CD14-positive monocyte (primary cell): ENCODE measurements at regions not wholly inside any gene's neighbourhood (a gene's known extent, or its start where the extent isn't known, plus 50 kb on each side); places are given as distances from the start of the nearest gene placed in this dataset.
"Not testable (repeated sequence)": the region's sequence is repeated elsewhere in the genome, so short reads cannot be mapped to it uniquely, and the experiment has no call there.

ENCODE experiments used
- DNase-seq, 3 donors: peaks; one replicate each; pipeline ENCODE4 v3.0.0-alpha.2; 2011 to 2022
- H2AFZ ChIP-seq: 2 replicates; pipeline ENCODE4 v1.6.0; 2012; ENCODE audit warnings: mild to moderate bottlenecking, low read depth, low read length, inconsistent platforms; ENCODE audit not compliant: insufficient read depth, poor library complexity, severe bottlenecking
- H3K27ac ChIP-seq, 2 donors: 1 replicate in 1 of 2; 2 replicates in 1 of 2; pipeline ENCODE4 v1.5.1; 2012 to 2013; ENCODE audit warnings: low read length in 2 of 2, control low read depth in 1 of 2, inconsistent platforms in 1 of 2, low read depth in 1 of 2, mild to moderate bottlenecking in 1 of 2
- H3K27me3 ChIP-seq, 2 donors: one replicate each; pipeline versions ENCODE4 v1.6.0 to v1.6.1; 2011 to 2013; ENCODE audit warnings: low read length in 2 of 2; ENCODE audit not compliant: control insufficient read depth in 2 of 2, insufficient read depth in 2 of 2
- H3K36me3 ChIP-seq, 2 donors: replicated peaks in 1 of 2; 1 replicate in 1 of 2; 2 replicates in 1 of 2; pipeline versions ENCODE4 v1.5.1 to v1.6.1; 2012 to 2013; ENCODE audit warnings: low read length in 2 of 2, control low read depth in 1 of 2, inconsistent platforms in 1 of 2, mild to moderate bottlenecking in 1 of 2; ENCODE audit not compliant: insufficient read depth in 2 of 2, control insufficient read depth in 1 of 2
- H3K4me1 ChIP-seq, 2 donors: 1 replicate in 1 of 2; 2 replicates in 1 of 2; pipeline versions ENCODE4 v1.5.1 to v1.6.1; 2012 to 2013; ENCODE audit warnings: low read length in 2 of 2, control low read depth in 1 of 2, inconsistent platforms in 1 of 2, mild to moderate bottlenecking in 1 of 2, moderate library complexity in 1 of 2; ENCODE audit not compliant: insufficient read depth in 2 of 2, control insufficient read depth in 1 of 2
- H3K4me2 ChIP-seq: replicated peaks from 2 replicates; pipeline ENCODE3; 2012; ENCODE audit warnings: low read length, moderate library complexity, mild to moderate bottlenecking; ENCODE audit not compliant: poor library complexity, severe bottlenecking; ENCODE audit errors: extremely low read depth
- H3K4me3 ChIP-seq, 3 experiments: fragments of 200-600 bp in 1 of 3; sonication (generic) in 1 of 3; replicated peaks in 1 of 3; 1 replicate in 2 of 3; 2 replicates in 1 of 3; pipeline ENCODE4 v1.5.1; 2011 to 2013; ENCODE audit warnings: low read length in 3 of 3, mild to moderate bottlenecking in 3 of 3, control low read depth in 2 of 3, low read depth in 2 of 3, inconsistent platforms in 1 of 3, moderate library complexity in 1 of 3
- H3K79me2 ChIP-seq: 2 replicates; pipeline ENCODE4 v1.6.0; 2012; ENCODE audit warnings: mild to moderate bottlenecking, control low read depth, inconsistent platforms, low read length, moderate library complexity; ENCODE audit not compliant: insufficient read depth
- H3K9ac ChIP-seq: 2 replicates; pipeline ENCODE4 v1.6.0; 2017; ENCODE audit warnings: low read length, mild to moderate bottlenecking; ENCODE audit not compliant: insufficient read depth, poor library complexity, severe bottlenecking
- H3K9me3 ChIP-seq, 2 donors: replicated peaks in 1 of 2; 1 replicate in 1 of 2; 2 replicates in 1 of 2; pipeline versions ENCODE4 v1.5.1 to v1.6.1; 2012 to 2013; ENCODE audit warnings: low read length in 2 of 2, control low read depth in 1 of 2; ENCODE audit not compliant: control insufficient read depth in 1 of 2, insufficient read depth in 1 of 2
- H4K20me1 ChIP-seq: 2 replicates; pipeline ENCODE4 v1.6.0; 2012; ENCODE audit warnings: mild to moderate bottlenecking, low read length, control low read depth, moderate library complexity; ENCODE audit not compliant: insufficient read depth
- H3K27ac Mint-ChIP-seq, 7 donors: one replicate each; pipeline ENCODE4 v1.8.0; 2020; ENCODE audit warnings: mild to moderate bottlenecking in 7 of 7, mixed read lengths in 7 of 7, moderate library complexity in 6 of 7, inconsistent platforms in 2 of 7
- H3K27me3 Mint-ChIP-seq, 3 donors: one replicate each; pipeline ENCODE4 v1.8.0; 2021 to 2022; ENCODE audit warnings: low read depth in 3 of 3, mild to moderate bottlenecking in 3 of 3, mixed read lengths in 3 of 3, moderate library complexity in 3 of 3, inconsistent platforms in 1 of 3
- H3K36me3 Mint-ChIP-seq, 2 donors: one replicate each; pipeline ENCODE4 v1.8.0; 2020; ENCODE audit warnings: mixed read lengths in 2 of 2, inconsistent platforms in 1 of 2, mild to moderate bottlenecking in 1 of 2
- H3K4me1 Mint-ChIP-seq: one replicate; pipeline ENCODE4 v1.8.0; 2020; ENCODE audit warnings: mild to moderate bottlenecking, mixed read lengths
- H3K4me3 Mint-ChIP-seq, 2 donors: one replicate each; pipeline ENCODE4 v1.8.0; 2020; ENCODE audit warnings: mild to moderate bottlenecking in 2 of 2, mixed read lengths in 2 of 2, moderate library complexity in 1 of 2
- H3K9me3 Mint-ChIP-seq, 7 donors: one replicate each; pipeline ENCODE4 v1.8.0; 2020 to 2022; ENCODE audit warnings: mixed read lengths in 7 of 7, mild to moderate bottlenecking in 6 of 7, moderate library complexity in 6 of 7, inconsistent platforms in 2 of 7
- CTCF ChIP-seq: fragments of 200-600 bp; IDR thresholded peaks from one replicate; pipeline ENCODE4 v1.8.0; 2022; ENCODE audit warnings: antibody characterized with exemption, mild to moderate bottlenecking
- WGBS: methylation state at CpG from one replicate; pipeline ENCODE4 v1.1.5; 2013; ENCODE audit warnings: missing lambda C conversion rate; ENCODE audit not compliant: insufficient coverage; 5-methylcytosine and 5-hydroxymethylcytosine counted together
- intact Hi-C, 2 donors: fragments of 100-400 bp; cut with micrococcal nuclease; formaldehyde crosslinking; loops; one replicate each; pipeline versions ENCODE4 v1.15.0 to v1.15.1; 2023

GRCh38 chr5:50606179-50606578 lies 60.3 kb upstream of the PARP8 start:
- Histone ChIP-seq H3K4me2 (no peak overlapping the region), H3K79me2 (no peaks in the 10 kb centered on the region), H4K20me1 (no peaks in the 10 kb centered on the region), H3K4me3 (no peak overlapping the region), H3K4me1 (no peaks in the 10 kb centered on the region), H3K9ac (no peak overlapping the region), H3K27me3 (no peaks in the 10 kb centered on the region), H2AFZ (no peak overlapping the region), H3K27ac (no peak overlapping the region), H3K9me3 (peaks cover 0 to 7% of the 10 kb centered on the region in 2 donors), H3K36me3 (no peaks in the 10 kb centered on the region)
- TF ChIP-seq CTCF = no peak
- no CpG with 5 or more reads among the region's 1 CpG for WGBS
- Mint-ChIP-seq H3K36me3 (peaks cover 0 to 2% of the 10 kb centered on the region in 2 donors), H3K4me1 (peaks cover 1% of the 10 kb centered on the region), H3K9me3 (peaks cover 0 to 17% (median 8%) of the 10 kb centered on the region in 7 donors), H3K27ac (no peak overlapping the region), H3K4me3 (no peak overlapping the region), H3K27me3 (peaks cover 0 to 5% (median 1%) of the 10 kb centered on the region in 3 donors)
- intact Hi-C loops = no loop called here
- DNase-seq = no peak

GRCh38 chr5:50607456-50607855 lies 59.0 kb upstream of the PARP8 start:
- H3K4me2 ChIP-seq, H3K36me3 ChIP-seq, H3K27me3 ChIP-seq, H3K4me3 ChIP-seq, H3K27ac Mint-ChIP-seq, H3K27me3 Mint-ChIP-seq, H3K9ac ChIP-seq, DNase-seq, intact Hi-C loops, H3K4me3 Mint-ChIP-seq, H3K79me2 ChIP-seq, H3K27ac ChIP-seq, H3K4me1 Mint-ChIP-seq, H3K4me1 ChIP-seq, H3K9me3 ChIP-seq, H2AFZ ChIP-seq, H4K20me1 ChIP-seq, H3K36me3 Mint-ChIP-seq: not testable (repeated sequence)
- H3K9me3 Mint-ChIP-seq = peaks cover 0 to 14% (median 5%) of the 10 kb centered on the region in 7 donors
- WGBS = 99% methylated on average over 12 of the region's 17 CpGs

- peaks cover 0 to 12% (median 5%) of the 10 kb centered on the region in 7 donors for H3K9me3 Mint-ChIP-seq
- not testable (repeated sequence) for DNase-seq, H3K4me3 Mint-ChIP-seq
These were observed 58.3 kb upstream of the PARP8 start for GRCh38 chr5:50607953-50608705.

GRCh38 chr5:50613057-50613456 lies 53.4 kb upstream of the PARP8 start:
- H3K9me3 Mint-ChIP-seq, H3K27me3 Mint-ChIP-seq, H4K20me1 ChIP-seq, H2AFZ ChIP-seq, H3K9me3 ChIP-seq, H3K4me2 ChIP-seq, H3K9ac ChIP-seq, H3K36me3 ChIP-seq, H3K27me3 ChIP-seq, intact Hi-C loops, H3K79me2 ChIP-seq, H3K36me3 Mint-ChIP-seq: not testable (repeated sequence)
- WGBS = no CpG with 5 or more reads among the region's 3 CpGs
- H3K4me1 Mint-ChIP-seq = peaks cover 17% of the 10 kb centered on the region
- Histone ChIP-seq H3K27ac (peak overlapping the region in 1 of 2 donors; percentile 61), H3K4me1 (peaks cover 8 to 12% of the 10 kb centered on the region in 2 donors), H3K4me3 (peak overlapping the region in 1 of 3 experiments; percentile 48)
- peak overlapping the region in 6 of 7 donors; percentile 23 to 91 (median 78) for H3K27ac Mint-ChIP-seq
- peak; percentile 3 to 10 (median 4) for DNase-seq
- peak overlapping the region; percentile 48 to 66 for H3K4me3 Mint-ChIP-seq

More at GRCh38 chr5:50607953-50608705, 58.3 kb upstream of the PARP8 start:
- H3K27me3 ChIP-seq, H2AFZ ChIP-seq, H4K20me1 ChIP-seq, H3K4me1 Mint-ChIP-seq, H3K27me3 Mint-ChIP-seq, intact Hi-C loops, H3K27ac ChIP-seq, H3K9ac ChIP-seq, H3K36me3 ChIP-seq, H3K9me3 ChIP-seq, H3K36me3 Mint-ChIP-seq, H3K27ac Mint-ChIP-seq, H3K4me1 ChIP-seq, H3K4me3 ChIP-seq, H3K79me2 ChIP-seq, H3K4me2 ChIP-seq: not testable (repeated sequence)
- 93% methylated on average over 43 of the region's 49 CpGs for WGBS
